WTC11 (cell line): ENCODE measurements at regions not wholly inside any gene's neighbourhood (a gene's known extent, or its start where the extent isn't known, plus 50 kb on each side); places are given as distances from the start of the nearest gene placed in this dataset.

ENCODE experiments used
- ATAC-seq: fragments of 200-7000 bp; cut with Tn5 transposase; 2 replicates; pipeline ENCODE4 v1.10.0; 2021; ENCODE audit warnings: mild to moderate bottlenecking, moderate library complexity
- CTCF ChIA-PET: fragments of 300-600 bp; sonication (Branson Sonifier 250); formaldehyde crosslinking; loops from one replicate; lab custom pipeline; 2021; ENCODE audit warnings: antibody characterized with exemption; lab: Charles Lee
- POLR2A ChIA-PET: fragments of 350-600 bp; sonication (Branson Sonifier 250); formaldehyde crosslinking; loops from one replicate; lab custom pipeline; 2021; ENCODE audit warnings: antibody characterized with exemption; lab: Charles Lee
- DNase-seq: peaks from one replicate; pipeline ENCODE4 v3.0.0; 2021; ENCODE audit warnings: low spot score
- H3K27ac Mint-ChIP-seq: 2 replicates; pipeline ENCODE4 v1.8.0; 2021; ENCODE audit warnings: mixed read lengths
- H3K27me3 Mint-ChIP-seq: 2 replicates; pipeline ENCODE4 v1.8.0; 2021; ENCODE audit warnings: low read depth, mild to moderate bottlenecking, moderate library complexity, mixed read lengths
- H3K36me3 Mint-ChIP-seq: 2 replicates; pipeline ENCODE4 v1.8.0; 2021; ENCODE audit warnings: mixed read lengths
- H3K4me1 Mint-ChIP-seq: 2 replicates; pipeline ENCODE4 v1.8.0; 2022; ENCODE audit warnings: mixed read lengths
- H3K4me3 Mint-ChIP-seq: 2 replicates; pipeline ENCODE4 v1.8.0; 2021; ENCODE audit warnings: mild to moderate bottlenecking, moderate library complexity, mixed read lengths
- H3K9me3 Mint-ChIP-seq: 2 replicates; pipeline ENCODE4 v1.8.0; 2021; ENCODE audit warnings: mixed read lengths
- CREB1 ChIP-seq: sonication (generic); formaldehyde crosslinking; IDR thresholded peaks from 2 replicates; pipeline ENCODE4 v1.8.0; 2023; ENCODE audit warnings: mild to moderate bottlenecking, missing genetic modification reagents
- ELF4 ChIP-seq: sonication (generic); formaldehyde crosslinking; IDR thresholded peaks from 2 replicates; pipeline ENCODE4 v1.8.1; 2022; ENCODE audit warnings: low read depth, mild to moderate bottlenecking, moderate library complexity, missing genetic modification reagents
- ESRRA ChIP-seq: sonication (generic); formaldehyde crosslinking; IDR thresholded peaks from 2 replicates; pipeline ENCODE4 v1.8.1; 2022; ENCODE audit warnings: mild to moderate bottlenecking, missing genetic modification reagents, borderline replicate concordance
- ETV6 ChIP-seq: sonication (generic); formaldehyde crosslinking; IDR thresholded peaks from 2 replicates; pipeline ENCODE4 v1.8.1; 2022; ENCODE audit warnings: mild to moderate bottlenecking, missing genetic modification reagents
- FOXJ3 ChIP-seq: sonication (generic); formaldehyde crosslinking; IDR thresholded peaks from 2 replicates; pipeline ENCODE4 v1.9.0; 2021; ENCODE audit warnings: missing genetic modification reagents, mild to moderate bottlenecking, borderline replicate concordance
- GRHL2 ChIP-seq: fragments of 250-450 bp; sonication (Bioruptor Pico); IDR thresholded peaks from 2 replicates; pipeline ENCODE4 v1.8.0; 2022; ENCODE audit warnings: mild to moderate bottlenecking, moderate library complexity; ENCODE audit not compliant: insufficient replicate concordance, severe bottlenecking
- IRF2 ChIP-seq: sonication (generic); formaldehyde crosslinking; IDR thresholded peaks from 2 replicates; pipeline ENCODE4 v1.8.0; 2022; ENCODE audit warnings: low read depth, missing genetic modification reagents, borderline replicate concordance
- JUN ChIP-seq: sonication (generic); formaldehyde crosslinking; IDR thresholded peaks from 2 replicates; pipeline ENCODE4 v1.8.0; 2023; ENCODE audit warnings: mild to moderate bottlenecking, missing genetic modification reagents
- NFE2L1 ChIP-seq: sonication (generic); formaldehyde crosslinking; IDR thresholded peaks from 2 replicates; pipeline ENCODE4 v1.8.1; 2023; ENCODE audit warnings: missing genetic modification reagents
- TCF7 ChIP-seq: sonication (generic); formaldehyde crosslinking; IDR thresholded peaks from 2 replicates; pipeline ENCODE4 v1.8.0; 2022; ENCODE audit warnings: mild to moderate bottlenecking, low read depth, missing genetic modification reagents, moderate library complexity
- TEAD4 ChIP-seq: sonication (generic); formaldehyde crosslinking; IDR thresholded peaks from 2 replicates; pipeline ENCODE4 v1.8.0; 2022; ENCODE audit warnings: mild to moderate bottlenecking, missing genetic modification reagents
- TP53 ChIP-seq: sonication (generic); formaldehyde crosslinking; IDR thresholded peaks from 2 replicates; pipeline ENCODE4 v1.8.1; 2023; ENCODE audit warnings: mild to moderate bottlenecking, missing genetic modification reagents
- ZNF121 ChIP-seq: sonication (generic); formaldehyde crosslinking; IDR thresholded peaks from 2 replicates; pipeline ENCODE4 v1.8.0; 2023; ENCODE audit warnings: missing genetic modification reagents
- TF ChIP-seq, protein P1 (sequence below): sonication (generic); formaldehyde crosslinking; IDR thresholded peaks from 2 replicates; pipeline ENCODE4 v1.8.1; 2023; ENCODE audit warnings: mild to moderate bottlenecking, missing genetic modification reagents
- TF ChIP-seq, protein P2 (sequence below): sonication (generic); formaldehyde crosslinking; IDR thresholded peaks from 2 replicates; pipeline ENCODE4 v1.8.0; 2022; ENCODE audit warnings: mild to moderate bottlenecking, missing genetic modification reagents
- TF ChIP-seq, protein P3 (sequence below): fragments of 200-600 bp; IDR thresholded peaks from 2 replicates; pipeline ENCODE4 v1.8.0; 2022; ENCODE audit warnings: antibody characterized with exemption
- TF ChIP-seq, protein P4 (sequence below): fragments of 250-450 bp; sonication (Bioruptor Pico); IDR thresholded peaks from 2 replicates; pipeline ENCODE4 v1.9.0; 2021; ENCODE audit warnings: moderate library complexity, mild to moderate bottlenecking, inconsistent platforms, borderline replicate concordance
- TF ChIP-seq, protein P5 (sequence below): sonication (generic); formaldehyde crosslinking; IDR thresholded peaks from 2 replicates; pipeline ENCODE4 v1.8.0; 2023; ENCODE audit warnings: missing genetic modification reagents
- TF ChIP-seq, protein P6 (sequence below): sonication (generic); formaldehyde crosslinking; IDR thresholded peaks from 2 replicates; pipeline ENCODE4 v1.8.0; 2022; ENCODE audit warnings: missing genetic modification reagents
- TF ChIP-seq, protein P7 (sequence below): sonication (generic); formaldehyde crosslinking; IDR thresholded peaks from 2 replicates; pipeline ENCODE4 v1.8.1; 2022; ENCODE audit warnings: mild to moderate bottlenecking, missing genetic modification reagents, moderate library complexity, borderline replicate concordance
- TF ChIP-seq, protein P8 (sequence below): fragments of 250-450 bp; sonication (Bioruptor Pico); IDR thresholded peaks from 2 replicates; pipeline ENCODE4 v1.9.0; 2021; ENCODE audit warnings: mild to moderate bottlenecking
- TF ChIP-seq, protein P9 (sequence below): sonication (generic); formaldehyde crosslinking; IDR thresholded peaks from 2 replicates; pipeline ENCODE4 v1.8.0; 2023; ENCODE audit warnings: mild to moderate bottlenecking, missing genetic modification reagents

DNA sequence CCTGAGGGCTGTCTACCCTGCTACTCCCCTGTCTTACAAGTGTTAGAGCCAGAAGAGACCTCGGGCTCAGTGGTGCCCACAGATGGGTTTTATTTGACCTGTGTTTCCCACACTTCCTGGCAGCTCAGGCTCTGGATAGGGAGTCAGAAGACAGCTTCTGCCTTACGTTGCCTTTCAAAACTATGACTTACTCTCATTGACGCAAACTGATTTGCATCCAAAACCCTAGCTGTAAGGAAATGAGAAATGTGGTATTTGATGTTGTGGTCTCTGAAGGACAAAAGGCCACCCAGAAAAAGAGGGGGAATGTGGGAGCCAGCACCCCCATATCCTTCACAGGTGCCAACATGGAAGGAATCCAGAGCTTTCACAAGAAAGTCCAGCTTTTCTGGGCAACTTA is 180.2 kb downstream of the ATG4C start (continued):
- TF ChIP-seq, protein P1, sequence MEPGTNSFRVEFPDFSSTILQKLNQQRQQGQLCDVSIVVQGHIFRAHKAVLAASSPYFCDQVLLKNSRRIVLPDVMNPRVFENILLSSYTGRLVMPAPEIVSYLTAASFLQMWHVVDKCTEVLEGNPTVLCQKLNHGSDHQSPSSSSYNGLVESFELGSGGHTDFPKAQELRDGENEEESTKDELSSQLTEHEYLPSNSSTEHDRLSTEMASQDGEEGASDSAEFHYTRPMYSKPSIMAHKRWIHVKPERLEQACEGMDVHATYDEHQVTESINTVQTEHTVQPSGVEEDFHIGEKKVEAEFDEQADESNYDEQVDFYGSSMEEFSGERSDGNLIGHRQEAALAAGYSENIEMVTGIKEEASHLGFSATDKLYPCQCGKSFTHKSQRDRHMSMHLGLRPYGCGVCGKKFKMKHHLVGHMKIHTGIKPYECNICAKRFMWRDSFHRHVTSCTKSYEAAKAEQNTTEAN = no peak
- TF ChIP-seq TEAD4 (CRISPR knock-in tag) = no peak
- TF ChIP-seq NFE2L1 = no peak
- no peak for TF ChIP-seq ZNF121 (CRISPR knock-in tag)

DNA sequence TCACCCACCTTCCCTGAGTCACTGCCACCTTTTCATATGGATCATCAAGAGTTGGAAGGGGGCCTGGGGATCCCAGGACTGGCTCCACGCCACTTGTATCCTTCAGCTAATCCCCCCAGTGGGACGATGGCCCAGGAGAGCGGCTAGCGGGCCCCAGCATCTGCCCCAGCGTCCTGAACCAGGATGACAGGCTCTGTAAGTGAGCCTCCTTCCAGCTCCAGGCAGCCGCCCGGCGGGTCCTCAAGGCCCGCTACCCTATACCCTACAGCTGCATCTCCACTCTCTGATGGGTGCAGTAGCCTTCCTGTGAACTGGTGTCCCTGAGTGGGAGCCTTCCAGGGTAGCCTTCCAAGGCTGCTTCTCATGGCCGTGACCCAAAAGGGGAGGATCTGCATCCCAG is 183.1 kb downstream of the ATG4C start:
- Mint-ChIP-seq H3K4me3 (no peak overlapping the region), H3K36me3 (no peaks in the 10 kb centered on the region), H3K27ac (no peak overlapping the region), H3K9me3 (0 out of 2 replicates have a peak, but pooled peaks cover 5% of the 10 kb centered on the region), H3K4me1 (peaks cover 14% of the 10 kb centered on the region), H3K27me3 (no peaks in the 10 kb centered on the region)
- POLR2A ChIA-PET = no interaction called here
- no peak for ATAC-seq
- CTCF ChIA-PET = interaction anchor here (1.1 kb wide), 1 partner anchor 182 kb away, joined by 3 read pairs; no protein-coding TSS in a partner anchor
- no peak for DNase-seq
- TF ChIP-seq TP53 (CRISPR knock-in tag) (no peak), CREB1 (CRISPR knock-in tag) (no peak), GRHL2 (CRISPR knock-in tag) (no peak), IRF2 (CRISPR knock-in tag) (no peak), ZNF121 (CRISPR knock-in tag) (no peak), FOXJ3 (CRISPR knock-in tag) (no peak), ELF4 (CRISPR knock-in tag) (no peak), TCF7 (CRISPR knock-in tag) (no peak), ESRRA (CRISPR knock-in tag) (no peak), JUN (no peak), ETV6 (no peak)
- TF ChIP-seq, protein P2, sequence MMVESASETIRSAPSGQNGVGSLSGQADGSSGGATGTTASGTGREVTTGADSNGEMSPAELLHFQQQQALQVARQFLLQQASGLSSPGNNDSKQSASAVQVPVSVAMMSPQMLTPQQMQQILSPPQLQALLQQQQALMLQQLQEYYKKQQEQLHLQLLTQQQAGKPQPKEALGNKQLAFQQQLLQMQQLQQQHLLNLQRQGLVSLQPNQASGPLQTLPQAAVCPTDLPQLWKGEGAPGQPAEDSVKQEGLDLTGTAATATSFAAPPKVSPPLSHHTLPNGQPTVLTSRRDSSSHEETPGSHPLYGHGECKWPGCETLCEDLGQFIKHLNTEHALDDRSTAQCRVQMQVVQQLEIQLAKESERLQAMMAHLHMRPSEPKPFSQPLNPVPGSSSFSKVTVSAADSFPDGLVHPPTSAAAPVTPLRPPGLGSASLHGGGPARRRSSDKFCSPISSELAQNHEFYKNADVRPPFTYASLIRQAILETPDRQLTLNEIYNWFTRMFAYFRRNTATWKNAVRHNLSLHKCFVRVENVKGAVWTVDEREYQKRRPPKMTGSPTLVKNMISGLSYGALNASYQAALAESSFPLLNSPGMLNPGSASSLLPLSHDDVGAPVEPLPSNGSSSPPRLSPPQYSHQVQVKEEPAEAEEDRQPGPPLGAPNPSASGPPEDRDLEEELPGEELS (CRISPR knock-in tag) = no peak
- TF ChIP-seq, protein P3, sequence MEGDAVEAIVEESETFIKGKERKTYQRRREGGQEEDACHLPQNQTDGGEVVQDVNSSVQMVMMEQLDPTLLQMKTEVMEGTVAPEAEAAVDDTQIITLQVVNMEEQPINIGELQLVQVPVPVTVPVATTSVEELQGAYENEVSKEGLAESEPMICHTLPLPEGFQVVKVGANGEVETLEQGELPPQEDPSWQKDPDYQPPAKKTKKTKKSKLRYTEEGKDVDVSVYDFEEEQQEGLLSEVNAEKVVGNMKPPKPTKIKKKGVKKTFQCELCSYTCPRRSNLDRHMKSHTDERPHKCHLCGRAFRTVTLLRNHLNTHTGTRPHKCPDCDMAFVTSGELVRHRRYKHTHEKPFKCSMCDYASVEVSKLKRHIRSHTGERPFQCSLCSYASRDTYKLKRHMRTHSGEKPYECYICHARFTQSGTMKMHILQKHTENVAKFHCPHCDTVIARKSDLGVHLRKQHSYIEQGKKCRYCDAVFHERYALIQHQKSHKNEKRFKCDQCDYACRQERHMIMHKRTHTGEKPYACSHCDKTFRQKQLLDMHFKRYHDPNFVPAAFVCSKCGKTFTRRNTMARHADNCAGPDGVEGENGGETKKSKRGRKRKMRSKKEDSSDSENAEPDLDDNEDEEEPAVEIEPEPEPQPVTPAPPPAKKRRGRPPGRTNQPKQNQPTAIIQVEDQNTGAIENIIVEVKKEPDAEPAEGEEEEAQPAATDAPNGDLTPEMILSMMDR = no peak
- TF ChIP-seq, protein P4, sequence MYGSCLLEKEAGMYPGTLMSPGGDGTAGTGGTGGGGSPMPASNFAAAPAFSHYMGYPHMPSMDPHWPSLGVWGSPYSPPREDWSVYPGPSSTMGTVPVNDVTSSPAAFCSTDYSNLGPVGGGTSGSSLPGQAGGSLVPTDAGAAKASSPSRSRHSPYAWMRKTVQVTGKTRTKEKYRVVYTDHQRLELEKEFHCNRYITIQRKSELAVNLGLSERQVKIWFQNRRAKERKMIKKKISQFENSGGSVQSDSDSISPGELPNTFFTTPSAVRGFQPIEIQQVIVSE (CRISPR knock-in tag) = no peak
- TF ChIP-seq, protein P5, sequence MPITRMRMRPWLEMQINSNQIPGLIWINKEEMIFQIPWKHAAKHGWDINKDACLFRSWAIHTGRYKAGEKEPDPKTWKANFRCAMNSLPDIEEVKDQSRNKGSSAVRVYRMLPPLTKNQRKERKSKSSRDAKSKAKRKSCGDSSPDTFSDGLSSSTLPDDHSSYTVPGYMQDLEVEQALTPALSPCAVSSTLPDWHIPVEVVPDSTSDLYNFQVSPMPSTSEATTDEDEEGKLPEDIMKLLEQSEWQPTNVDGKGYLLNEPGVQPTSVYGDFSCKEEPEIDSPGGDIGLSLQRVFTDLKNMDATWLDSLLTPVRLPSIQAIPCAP (CRISPR knock-in tag) = no peak
- TF ChIP-seq, protein P6, sequence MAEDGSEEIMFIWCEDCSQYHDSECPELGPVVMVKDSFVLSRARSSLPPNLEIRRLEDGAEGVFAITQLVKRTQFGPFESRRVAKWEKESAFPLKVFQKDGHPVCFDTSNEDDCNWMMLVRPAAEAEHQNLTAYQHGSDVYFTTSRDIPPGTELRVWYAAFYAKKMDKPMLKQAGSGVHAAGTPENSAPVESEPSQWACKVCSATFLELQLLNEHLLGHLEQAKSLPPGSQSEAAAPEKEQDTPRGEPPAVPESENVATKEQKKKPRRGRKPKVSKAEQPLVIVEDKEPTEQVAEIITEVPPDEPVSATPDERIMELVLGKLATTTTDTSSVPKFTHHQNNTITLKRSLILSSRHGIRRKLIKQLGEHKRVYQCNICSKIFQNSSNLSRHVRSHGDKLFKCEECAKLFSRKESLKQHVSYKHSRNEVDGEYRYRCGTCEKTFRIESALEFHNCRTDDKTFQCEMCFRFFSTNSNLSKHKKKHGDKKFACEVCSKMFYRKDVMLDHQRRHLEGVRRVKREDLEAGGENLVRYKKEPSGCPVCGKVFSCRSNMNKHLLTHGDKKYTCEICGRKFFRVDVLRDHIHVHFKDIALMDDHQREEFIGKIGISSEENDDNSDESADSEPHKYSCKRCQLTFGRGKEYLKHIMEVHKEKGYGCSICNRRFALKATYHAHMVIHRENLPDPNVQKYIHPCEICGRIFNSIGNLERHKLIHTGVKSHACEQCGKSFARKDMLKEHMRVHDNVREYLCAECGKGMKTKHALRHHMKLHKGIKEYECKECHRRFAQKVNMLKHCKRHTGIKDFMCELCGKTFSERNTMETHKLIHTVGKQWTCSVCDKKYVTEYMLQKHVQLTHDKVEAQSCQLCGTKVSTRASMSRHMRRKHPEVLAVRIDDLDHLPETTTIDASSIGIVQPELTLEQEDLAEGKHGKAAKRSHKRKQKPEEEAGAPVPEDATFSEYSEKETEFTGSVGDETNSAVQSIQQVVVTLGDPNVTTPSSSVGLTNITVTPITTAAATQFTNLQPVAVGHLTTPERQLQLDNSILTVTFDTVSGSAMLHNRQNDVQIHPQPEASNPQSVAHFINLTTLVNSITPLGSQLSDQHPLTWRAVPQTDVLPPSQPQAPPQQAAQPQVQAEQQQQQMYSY (CRISPR knock-in tag) = no peak
- TF ChIP-seq, protein P7, sequence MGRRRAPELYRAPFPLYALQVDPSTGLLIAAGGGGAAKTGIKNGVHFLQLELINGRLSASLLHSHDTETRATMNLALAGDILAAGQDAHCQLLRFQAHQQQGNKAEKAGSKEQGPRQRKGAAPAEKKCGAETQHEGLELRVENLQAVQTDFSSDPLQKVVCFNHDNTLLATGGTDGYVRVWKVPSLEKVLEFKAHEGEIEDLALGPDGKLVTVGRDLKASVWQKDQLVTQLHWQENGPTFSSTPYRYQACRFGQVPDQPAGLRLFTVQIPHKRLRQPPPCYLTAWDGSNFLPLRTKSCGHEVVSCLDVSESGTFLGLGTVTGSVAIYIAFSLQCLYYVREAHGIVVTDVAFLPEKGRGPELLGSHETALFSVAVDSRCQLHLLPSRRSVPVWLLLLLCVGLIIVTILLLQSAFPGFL (CRISPR knock-in tag) = no peak
- TF ChIP-seq, protein P8, sequence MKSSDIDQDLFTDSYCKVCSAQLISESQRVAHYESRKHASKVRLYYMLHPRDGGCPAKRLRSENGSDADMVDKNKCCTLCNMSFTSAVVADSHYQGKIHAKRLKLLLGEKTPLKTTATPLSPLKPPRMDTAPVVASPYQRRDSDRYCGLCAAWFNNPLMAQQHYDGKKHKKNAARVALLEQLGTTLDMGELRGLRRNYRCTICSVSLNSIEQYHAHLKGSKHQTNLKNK (CRISPR knock-in tag) = no peak
- TF ChIP-seq, protein P9, sequence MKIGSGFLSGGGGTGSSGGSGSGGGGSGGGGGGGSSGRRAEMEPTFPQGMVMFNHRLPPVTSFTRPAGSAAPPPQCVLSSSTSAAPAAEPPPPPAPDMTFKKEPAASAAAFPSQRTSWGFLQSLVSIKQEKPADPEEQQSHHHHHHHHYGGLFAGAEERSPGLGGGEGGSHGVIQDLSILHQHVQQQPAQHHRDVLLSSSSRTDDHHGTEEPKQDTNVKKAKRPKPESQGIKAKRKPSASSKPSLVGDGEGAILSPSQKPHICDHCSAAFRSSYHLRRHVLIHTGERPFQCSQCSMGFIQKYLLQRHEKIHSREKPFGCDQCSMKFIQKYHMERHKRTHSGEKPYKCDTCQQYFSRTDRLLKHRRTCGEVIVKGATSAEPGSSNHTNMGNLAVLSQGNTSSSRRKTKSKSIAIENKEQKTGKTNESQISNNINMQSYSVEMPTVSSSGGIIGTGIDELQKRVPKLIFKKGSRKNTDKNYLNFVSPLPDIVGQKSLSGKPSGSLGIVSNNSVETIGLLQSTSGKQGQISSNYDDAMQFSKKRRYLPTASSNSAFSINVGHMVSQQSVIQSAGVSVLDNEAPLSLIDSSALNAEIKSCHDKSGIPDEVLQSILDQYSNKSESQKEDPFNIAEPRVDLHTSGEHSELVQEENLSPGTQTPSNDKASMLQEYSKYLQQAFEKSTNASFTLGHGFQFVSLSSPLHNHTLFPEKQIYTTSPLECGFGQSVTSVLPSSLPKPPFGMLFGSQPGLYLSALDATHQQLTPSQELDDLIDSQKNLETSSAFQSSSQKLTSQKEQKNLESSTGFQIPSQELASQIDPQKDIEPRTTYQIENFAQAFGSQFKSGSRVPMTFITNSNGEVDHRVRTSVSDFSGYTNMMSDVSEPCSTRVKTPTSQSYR (CRISPR knock-in tag) = no peak
